Smooth muscle cell (in vitro differentiated cells): ENCODE measurements at regions not wholly inside any gene's neighbourhood (a gene's known extent, or its start where the extent isn't known, plus 50 kb on each side); places are given as distances from the start of the nearest gene placed in this dataset.
"Not testable (repeated sequence)": the region's sequence is repeated elsewhere in the genome, so short reads cannot be mapped to it uniquely, and the experiment has no call there.

Source experiments
- DNase-seq: peaks from one replicate; lab custom pipeline; 2025; ENCODE audit not compliant: unreplicated experiment; lab: John Stamatoyannopoulos, UW
- H2AFZ ChIP-seq: fragments of 200-600 bp; sonication (generic); 2 replicates; pipeline ENCODE4 v1.6.0; 2016; ENCODE audit warnings: antibody characterized with exemption, low read depth, mild to moderate bottlenecking
- H3F3A ChIP-seq: fragments of 200-600 bp; sonication (generic); 2 replicates; pipeline ENCODE4 v1.6.0; 2017; ENCODE audit warnings: antibody characterized with exemption, low read depth
- H3K27ac ChIP-seq: fragments of 200-600 bp; sonication (generic); 2 replicates; pipeline ENCODE4 v1.5.1; 2016; ENCODE audit warnings: low read depth, mild to moderate bottlenecking
- H3K27me3 ChIP-seq: fragments of 200-600 bp; sonication (generic); 2 replicates; pipeline ENCODE4 v1.6.1; 2016; ENCODE audit warnings: low read depth, mild to moderate bottlenecking
- H3K36me3 ChIP-seq: fragments of 200-600 bp; sonication (generic); 2 replicates; pipeline ENCODE4 v1.5.1; 2016; ENCODE audit warnings: low read depth
- H3K4me1 ChIP-seq: fragments of 200-600 bp; sonication (generic); 2 replicates; pipeline ENCODE4 v1.5.1; 2016; ENCODE audit warnings: low read depth
- H3K4me2 ChIP-seq: fragments of 200-600 bp; sonication (generic); 2 replicates; pipeline ENCODE4 v1.6.0; 2016; ENCODE audit warnings: mild to moderate bottlenecking
- H3K4me3 ChIP-seq: fragments of 200-600 bp; sonication (generic); 2 replicates; pipeline ENCODE4 v1.5.1; 2016; ENCODE audit warnings: mild to moderate bottlenecking
- H3K79me2 ChIP-seq: fragments of 200-600 bp; sonication (generic); 2 replicates; pipeline ENCODE4 v1.6.0; 2016; ENCODE audit warnings: low read depth, mild to moderate bottlenecking
- H3K9ac ChIP-seq: fragments of 200-600 bp; sonication (generic); 2 replicates; pipeline ENCODE4 v1.6.0; 2016; ENCODE audit warnings: low read depth
- H3K9me3 ChIP-seq: fragments of 200-600 bp; sonication (generic); replicated peaks from 2 replicates; pipeline ENCODE4 v1.5.1; 2016; ENCODE audit warnings: low read depth
- H4K20me1 ChIP-seq: fragments of 200-600 bp; sonication (generic); 2 replicates; pipeline ENCODE4 v1.6.0; 2016; ENCODE audit warnings: low read depth
- CTCF ChIP-seq: fragments of 200-600 bp; sonication (generic); IDR thresholded peaks from 2 replicates; pipeline ENCODE4 v1.5.1; 2017; ENCODE audit warnings: borderline replicate concordance, mild to moderate bottlenecking, antibody characterized with exemption; ENCODE audit not compliant: insufficient read depth, poor library complexity, severe bottlenecking
- WGBS: methylation state at CpG from one replicate; pipeline ENCODE4 v1.1.7; 2016; ENCODE audit warnings: low lambda C conversion rate; 5-methylcytosine and 5-hydroxymethylcytosine counted together

- H3K36me3 ChIP-seq = no peaks in the 10 kb centered on the region
- no peaks in the 10 kb centered on the region for H3K27me3 ChIP-seq
- 83% methylated on average over 4 of the region's 4 CpGs for WGBS
- no peaks in the 10 kb centered on the region for H3F3A ChIP-seq
- H4K20me1 ChIP-seq = no peaks in the 10 kb centered on the region
- no peak for DNase-seq
- H3K27ac ChIP-seq = no peak overlapping the region
- no peaks in the 10 kb centered on the region for H3K9me3 ChIP-seq
- no peaks in the 10 kb centered on the region for H3K79me2 ChIP-seq
- no peaks in the 10 kb centered on the region for H3K4me1 ChIP-seq
- TF ChIP-seq CTCF = no peak
- no peak overlapping the region for H3K4me2 ChIP-seq
- H3K4me3 ChIP-seq = no peak overlapping the region
- no peak overlapping the region for H2AFZ ChIP-seq
- no peak overlapping the region for H3K9ac ChIP-seq
Measured at GRCh38 chr3:81349816-81350340, 411.6 kb downstream of the GBE1 start.

GRCh38 chr3:81339040-81339845 lies 422.2 kb downstream of the GBE1 start:
- Histone ChIP-seq H3F3A (no peaks in the 10 kb centered on the region), H3K4me3 (no peak overlapping the region), H2AFZ (no peak overlapping the region), H3K9me3 (no peaks in the 10 kb centered on the region), H3K9ac (no peak overlapping the region), H3K36me3 (no peaks in the 10 kb centered on the region), H3K27me3 (no peaks in the 10 kb centered on the region), H3K27ac (no peak overlapping the region), H3K4me2 (no peak overlapping the region), H4K20me1 (no peaks in the 10 kb centered on the region), H3K79me2 (no peaks in the 10 kb centered on the region), H3K4me1 (no peaks in the 10 kb centered on the region)
- TF ChIP-seq CTCF = peak; percentile 47
- 85% methylated on average over 1 of the region's 1 CpG for WGBS
- no peak for DNase-seq

DNA sequence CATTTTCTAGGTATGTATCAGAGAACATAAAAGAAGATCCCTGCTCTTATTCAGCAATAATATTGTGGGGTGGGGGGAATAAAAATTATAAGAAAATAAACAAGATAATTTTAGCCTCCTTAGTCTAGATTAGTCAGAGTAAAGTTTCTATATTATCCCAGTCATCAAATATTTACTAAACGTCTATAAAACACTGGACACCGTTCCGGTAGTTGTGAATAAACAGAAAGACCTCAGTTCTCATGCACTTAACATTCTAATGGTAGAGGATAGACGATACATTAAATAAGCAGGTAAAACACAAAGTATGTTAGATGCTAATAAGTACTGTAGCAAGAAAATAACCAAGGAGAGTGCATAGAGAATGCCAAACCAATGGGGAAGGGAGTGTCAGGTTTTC lies 425.0 kb downstream of the GBE1 start:
- no peak for DNase-seq
- Histone ChIP-seq H3K4me3 (no peak overlapping the region), H2AFZ (no peak overlapping the region), H3K79me2 (no peaks in the 10 kb centered on the region), H3K27ac (no peak overlapping the region), H3K4me1 (no peaks in the 10 kb centered on the region), H3K9ac (no peak overlapping the region), H3K36me3 (no peaks in the 10 kb centered on the region), H3K9me3 (no peaks in the 10 kb centered on the region), H4K20me1 (no peaks in the 10 kb centered on the region), H3F3A (no peaks in the 10 kb centered on the region), H3K27me3 (no peaks in the 10 kb centered on the region), H3K4me2 (no peak overlapping the region)
- WGBS = 88% methylated on average over 4 of the region's 4 CpGs
- TF ChIP-seq CTCF = no peak

GRCh38 chr3:81329835-81330234 lies 431.6 kb downstream of the GBE1 start:
- H3K9me3 ChIP-seq, H3K79me2 ChIP-seq, H3K9ac ChIP-seq, DNase-seq, H3K4me3 ChIP-seq, H3K4me1 ChIP-seq, H4K20me1 ChIP-seq, H3K36me3 ChIP-seq, H3K4me2 ChIP-seq, H2AFZ ChIP-seq, H3K27ac ChIP-seq, H3K27me3 ChIP-seq, H3F3A ChIP-seq: not testable (repeated sequence)
- WGBS = 84% methylated on average over 7 of the region's 7 CpGs
